Activated naive CD4-positive, alpha-beta T cell treated with anti-CD3 and anti-CD28 coated beads for 36 hours (primary cell): ENCODE measurements at regions not wholly inside any gene's neighbourhood (a gene's known extent, or its start where the extent isn't known, plus 50 kb on each side); places are given as distances from the start of the nearest gene placed in this dataset.
"Not testable (repeated sequence)": the region's sequence is repeated elsewhere in the genome, so short reads cannot be mapped to it uniquely, and the experiment has no call there.

Experiments
- CTCF ChIA-PET: fragments of 350-600 bp; sonication (Branson Sonifier 250); formaldehyde crosslinking; loops from one replicate; lab custom pipeline; 2021; ENCODE audit warnings: antibody characterized with exemption; lab: Charles Lee
- DNase-seq: peaks from one replicate; pipeline ENCODE4 v3.0.0-alpha.2; 2020
- H3K27ac Mint-ChIP-seq: one replicate; pipeline ENCODE4 v1.8.0; 2021; ENCODE audit warnings: mild to moderate bottlenecking, mixed read lengths
- H3K27me3 Mint-ChIP-seq: one replicate; pipeline ENCODE4 v1.8.0; 2021; ENCODE audit warnings: low read depth, mixed read lengths
- H3K36me3 Mint-ChIP-seq: one replicate; pipeline ENCODE4 v1.8.0; 2021; ENCODE audit warnings: low read depth, mixed read lengths
- H3K4me1 Mint-ChIP-seq: one replicate; pipeline ENCODE4 v1.8.0; 2021; ENCODE audit warnings: low read depth, mixed read lengths
- H3K4me3 Mint-ChIP-seq: one replicate; pipeline ENCODE4 v1.8.0; 2021; ENCODE audit warnings: mild to moderate bottlenecking, moderate library complexity, mixed read lengths
- H3K9me3 Mint-ChIP-seq: one replicate; pipeline ENCODE4 v1.8.0; 2021; ENCODE audit warnings: mixed read lengths
- intact Hi-C: fragments of 100-400 bp; cut with micrococcal nuclease; formaldehyde crosslinking; loops from one replicate; pipeline ENCODE4 v1.15.1; 2023

- DNase-seq: no peak
- no peak overlapping the region for H3K27ac Mint-ChIP-seq
- no peaks in the 10 kb centered on the region for H3K27me3 Mint-ChIP-seq
- peaks cover 7% of the 10 kb centered on the region for H3K9me3 Mint-ChIP-seq
- intact Hi-C loops: no loop called here
- no peaks in the 10 kb centered on the region for H3K4me1 Mint-ChIP-seq
- H3K4me3 Mint-ChIP-seq: no peak overlapping the region
- CTCF ChIA-PET: no interaction called here
- no peaks in the 10 kb centered on the region for H3K36me3 Mint-ChIP-seq
Measured at GRCh38 chr5:164230341-164230740, 724.9 kb downstream of the MAT2B start.

- intact Hi-C loops: no loop called here
- H3K4me3 Mint-ChIP-seq: no peak overlapping the region
- H3K9me3 Mint-ChIP-seq: peaks cover 1% of the 10 kb centered on the region
- DNase-seq: no peak
- CTCF ChIA-PET: no interaction called here
- no peaks in the 10 kb centered on the region for H3K36me3 Mint-ChIP-seq
- H3K27ac Mint-ChIP-seq: no peak overlapping the region
- no peaks in the 10 kb centered on the region for H3K4me1 Mint-ChIP-seq
- no peaks in the 10 kb centered on the region for H3K27me3 Mint-ChIP-seq
Measured at GRCh38 chr5:164233791-164234190, 728.4 kb downstream of the MAT2B start.

DNA sequence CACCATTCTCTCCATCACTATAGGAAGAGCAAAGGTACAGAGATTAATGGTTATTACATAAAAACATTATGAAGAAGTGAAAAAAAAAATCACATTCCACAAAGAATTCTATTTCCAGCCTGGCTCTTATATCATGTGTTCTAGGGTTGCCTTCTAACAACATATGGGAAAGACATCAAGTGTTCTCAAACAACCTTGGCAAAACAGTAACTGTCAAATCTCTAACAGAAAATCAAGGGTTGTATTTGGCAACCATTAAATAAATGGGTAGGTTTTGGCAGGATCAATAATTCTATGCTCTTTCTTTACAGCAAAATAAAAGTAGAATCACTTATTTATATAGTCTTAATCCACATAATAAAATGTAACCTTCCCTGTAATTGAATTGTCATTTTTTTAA is 728.9 kb downstream of the MAT2B start:
- intact Hi-C loops: no loop called here
- no peaks in the 10 kb centered on the region for H3K27me3 Mint-ChIP-seq
- H3K4me3 Mint-ChIP-seq: no peak overlapping the region
- H3K9me3 Mint-ChIP-seq: no peaks in the 10 kb centered on the region
- CTCF ChIA-PET: no interaction called here
- H3K27ac Mint-ChIP-seq: no peak overlapping the region
- DNase-seq: no peak
- no peaks in the 10 kb centered on the region for H3K36me3 Mint-ChIP-seq
- no peaks in the 10 kb centered on the region for H3K4me1 Mint-ChIP-seq

- CTCF ChIA-PET: no interaction called here
- no peak for DNase-seq
- no peaks in the 10 kb centered on the region for H3K27me3 Mint-ChIP-seq
- no peak overlapping the region for H3K4me3 Mint-ChIP-seq
- intact Hi-C loops: no loop called here
- H3K36me3 Mint-ChIP-seq: no peaks in the 10 kb centered on the region
- peaks cover 4% of the 10 kb centered on the region for H3K9me3 Mint-ChIP-seq
- H3K4me1 Mint-ChIP-seq: no peaks in the 10 kb centered on the region
- H3K27ac Mint-ChIP-seq: no peak overlapping the region
Measured at GRCh38 chr5:164235300-164235891, 730.0 kb downstream of the MAT2B start.

- H3K4me1 Mint-ChIP-seq: no peaks in the 10 kb centered on the region
- no peak for DNase-seq
- peaks cover 4% of the 10 kb centered on the region for H3K9me3 Mint-ChIP-seq
- intact Hi-C loops: no loop called here
- H3K27me3 Mint-ChIP-seq: no peaks in the 10 kb centered on the region
- H3K36me3 Mint-ChIP-seq: no peaks in the 10 kb centered on the region
- CTCF ChIA-PET: no interaction called here
- no peak overlapping the region for H3K27ac Mint-ChIP-seq
- no peak overlapping the region for H3K4me3 Mint-ChIP-seq
Measured at GRCh38 chr5:164237486-164237885, 732.1 kb downstream of the MAT2B start.

DNA sequence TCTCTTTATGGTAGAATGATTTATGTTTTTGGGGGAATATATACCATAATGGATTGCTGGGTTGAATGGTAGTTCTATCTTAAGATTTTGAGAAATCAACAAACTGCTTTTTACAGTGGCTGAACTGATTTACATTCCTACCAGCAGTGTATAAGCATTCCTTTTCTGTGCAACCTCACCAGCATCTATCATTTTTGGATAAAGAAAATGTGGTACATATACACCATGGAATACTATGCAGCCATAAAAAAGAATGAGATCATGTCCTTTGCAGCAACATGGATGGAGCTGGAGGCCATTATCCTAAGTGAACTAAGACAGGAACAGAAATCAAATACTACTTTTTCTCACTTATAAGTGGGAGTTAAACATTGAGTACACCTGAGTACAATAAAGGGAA is 746.4 kb downstream of the MAT2B start:
- CTCF ChIA-PET, H3K27ac Mint-ChIP-seq, H3K4me1 Mint-ChIP-seq, H3K36me3 Mint-ChIP-seq, H3K27me3 Mint-ChIP-seq, intact Hi-C loops, H3K4me3 Mint-ChIP-seq, DNase-seq: not testable (repeated sequence)
- peaks cover 11% of the 10 kb centered on the region for H3K9me3 Mint-ChIP-seq

DNA sequence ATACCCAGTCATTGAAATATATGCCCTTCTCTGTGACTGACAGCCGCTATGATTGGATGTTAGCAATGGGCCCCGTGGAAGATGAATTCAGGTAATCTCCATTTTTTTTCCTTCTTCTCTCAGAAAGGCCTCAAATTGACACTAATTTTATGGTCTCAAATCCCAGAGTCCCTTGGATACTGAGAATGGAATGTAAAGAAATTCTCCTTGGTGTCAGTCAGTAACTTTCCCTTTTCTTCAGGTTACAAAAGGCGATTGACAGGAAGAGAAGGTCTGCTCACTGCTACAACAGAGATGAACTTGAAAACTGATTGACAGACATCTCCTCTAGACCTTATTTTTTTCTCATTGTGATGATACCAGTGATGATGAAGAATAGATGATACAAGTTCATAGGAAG is 748.3 kb downstream of the MAT2B start:
- peaks cover 8% of the 10 kb centered on the region for H3K9me3 Mint-ChIP-seq

GRCh38 chr5:164255598-164256213 is 750.3 kb downstream of the MAT2B start:
- H3K9me3 Mint-ChIP-seq: peaks cover 8% of the 10 kb centered on the region
- no peaks in the 10 kb centered on the region for H3K4me1 Mint-ChIP-seq
- CTCF ChIA-PET: no interaction called here
- H3K27ac Mint-ChIP-seq: no peak overlapping the region
- intact Hi-C loops: no loop called here
- no peak for DNase-seq
- no peaks in the 10 kb centered on the region for H3K27me3 Mint-ChIP-seq
- no peak overlapping the region for H3K4me3 Mint-ChIP-seq
- no peaks in the 10 kb centered on the region for H3K36me3 Mint-ChIP-seq

More for the DNA sequence above, 748.3 kb downstream of the MAT2B start:
- Mint-ChIP-seq H3K27me3 (no peaks in the 10 kb centered on the region), H3K27ac (no peak overlapping the region), H3K4me3 (no peak overlapping the region), H3K36me3 (no peaks in the 10 kb centered on the region), H3K4me1 (no peaks in the 10 kb centered on the region)
- no peak for DNase-seq
- CTCF ChIA-PET: no interaction called here
- intact Hi-C loops: no loop called here

DNA sequence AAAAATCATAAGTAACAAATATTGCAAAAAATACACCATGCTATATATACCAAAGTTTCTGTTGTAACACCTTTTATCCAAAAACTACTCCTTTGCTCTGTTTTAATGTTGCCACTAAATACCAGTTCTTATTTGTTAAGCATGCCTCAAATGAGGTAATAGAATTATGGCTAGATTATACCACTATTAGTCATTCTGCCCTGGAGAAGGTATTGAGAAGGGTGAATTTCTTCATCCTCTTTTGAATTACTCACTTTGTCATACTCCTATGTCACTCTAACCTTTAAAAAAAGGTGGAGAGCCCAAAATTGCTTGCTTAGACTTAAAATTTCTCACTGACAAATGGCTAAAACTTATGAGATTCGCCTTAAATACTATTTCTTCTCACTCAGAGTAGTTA is 750.9 kb downstream of the MAT2B start:
- no peak for DNase-seq
- intact Hi-C loops: no loop called here
- CTCF ChIA-PET: no interaction called here
- no peaks in the 10 kb centered on the region for H3K4me1 Mint-ChIP-seq
- H3K36me3 Mint-ChIP-seq: no peaks in the 10 kb centered on the region
- H3K27me3 Mint-ChIP-seq: no peaks in the 10 kb centered on the region
- no peak overlapping the region for H3K4me3 Mint-ChIP-seq
- H3K9me3 Mint-ChIP-seq: peaks cover 8% of the 10 kb centered on the region
- no peak overlapping the region for H3K27ac Mint-ChIP-seq

DNA sequence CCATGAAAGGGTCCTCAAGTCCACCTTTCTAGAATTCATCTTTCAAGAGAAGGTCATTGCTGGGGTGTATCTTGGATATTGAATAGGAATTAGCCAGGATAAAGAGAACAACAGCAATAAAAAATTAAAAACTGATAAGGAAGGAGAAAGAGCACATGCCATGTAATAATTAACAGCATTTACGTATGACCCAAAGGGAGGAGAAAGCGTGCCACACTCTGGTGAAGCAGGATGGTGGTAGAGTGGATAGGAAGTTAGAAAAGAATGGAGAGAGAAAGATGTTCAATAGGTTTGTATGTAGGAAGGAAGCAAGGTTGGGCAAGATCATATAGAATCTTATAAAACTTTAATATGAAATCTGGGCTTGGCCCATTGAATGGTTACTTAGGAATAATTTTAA is 751.5 kb downstream of the MAT2B start:
- Mint-ChIP-seq H3K36me3 (no peaks in the 10 kb centered on the region), H3K9me3 (peaks cover 5% of the 10 kb centered on the region), H3K27me3 (no peaks in the 10 kb centered on the region), H3K27ac (no peak overlapping the region), H3K4me3 (no peak overlapping the region), H3K4me1 (no peaks in the 10 kb centered on the region)
- CTCF ChIA-PET: no interaction called here
- no peak for DNase-seq
- intact Hi-C loops: no loop called here

DNA sequence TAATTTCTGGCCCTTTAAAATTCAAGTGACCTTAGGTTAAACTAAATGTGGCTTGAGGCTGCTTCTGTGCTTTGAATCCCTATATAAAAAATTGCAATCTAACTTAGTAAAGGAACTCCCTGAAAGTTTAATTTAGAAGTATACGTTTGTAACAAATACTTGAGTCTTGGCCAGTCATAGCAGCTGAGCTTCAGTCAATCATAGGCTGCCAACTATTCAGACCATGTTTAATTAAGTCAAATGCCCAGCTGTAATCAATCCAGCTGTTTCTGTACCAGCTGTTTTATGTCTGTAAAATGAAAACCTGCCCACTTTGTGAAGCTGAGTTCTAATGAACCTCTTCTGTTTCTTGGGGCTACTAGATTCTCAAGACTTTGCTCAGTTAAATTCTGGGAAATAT is 760.1 kb downstream of the MAT2B start:
- H3K9me3 Mint-ChIP-seq: peaks cover 5% of the 10 kb centered on the region
- H3K27me3 Mint-ChIP-seq: no peaks in the 10 kb centered on the region
- no peak for DNase-seq
- no peak overlapping the region for H3K4me3 Mint-ChIP-seq
- H3K4me1 Mint-ChIP-seq: no peaks in the 10 kb centered on the region
- H3K27ac Mint-ChIP-seq: no peak overlapping the region
- CTCF ChIA-PET: no interaction called here
- H3K36me3 Mint-ChIP-seq: no peaks in the 10 kb centered on the region
- intact Hi-C loops: no loop called here

DNA sequence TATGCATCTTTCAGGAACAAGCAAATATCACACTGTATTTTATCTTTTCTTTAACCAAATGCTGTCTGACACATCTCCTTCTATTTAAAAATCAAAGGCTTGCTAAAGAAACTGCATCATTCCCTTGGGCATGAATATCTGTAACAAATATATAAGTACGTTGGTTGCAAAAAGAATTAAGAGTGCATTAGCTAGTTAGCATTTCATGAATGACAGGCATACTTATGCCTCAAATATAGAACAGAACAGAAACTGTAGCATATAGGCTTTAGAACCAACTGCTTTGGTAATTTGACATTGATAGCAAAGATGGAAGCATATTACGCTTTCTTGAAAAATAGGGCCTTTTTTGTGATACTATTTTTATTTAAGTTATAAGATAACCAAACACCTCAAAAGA is 761.2 kb downstream of the MAT2B start:
- Mint-ChIP-seq H3K9me3 (peaks cover 5% of the 10 kb centered on the region), H3K4me3 (no peak overlapping the region), H3K4me1 (no peaks in the 10 kb centered on the region), H3K27ac (no peak overlapping the region), H3K36me3 (no peaks in the 10 kb centered on the region), H3K27me3 (no peaks in the 10 kb centered on the region)
- intact Hi-C loops: no loop called here
- CTCF ChIA-PET: no interaction called here
- DNase-seq: no peak

- no peak for DNase-seq
- H3K36me3 Mint-ChIP-seq: no peaks in the 10 kb centered on the region
- peaks cover 2% of the 10 kb centered on the region for H3K9me3 Mint-ChIP-seq
- intact Hi-C loops: no loop called here
- H3K4me3 Mint-ChIP-seq: no peak overlapping the region
- no peaks in the 10 kb centered on the region for H3K4me1 Mint-ChIP-seq
- H3K27me3 Mint-ChIP-seq: no peaks in the 10 kb centered on the region
- CTCF ChIA-PET: no interaction called here
- no peak overlapping the region for H3K27ac Mint-ChIP-seq
Measured at GRCh38 chr5:164277720-164278119, 772.3 kb downstream of the MAT2B start.
